ENCODE measurements at regions not wholly inside any gene's neighbourhood (a gene's known extent, or its start where the extent isn't known, plus 50 kb on each side); places are given as distances from the start of the nearest gene placed in this dataset.
A peak's percentile ranks its signal among the peaks of the same experiment; 100 is the strongest.

GRCh38 chr4:97153042-97153441, 990.2 kb downstream of the STPG2 start:
- peak in 1 of 2 experiments; percentile 28 for DNase-seq
- Histone ChIP-seq H3K4me3 (no peak overlapping the region), H3K27ac (no peak overlapping the region), H3K9me3 (replicated peaks) (no peaks in the 10 kb centered on the region), H3K27me3 (no peaks in the 10 kb centered on the region), H3K4me1 (no peaks in the 10 kb centered on the region), H3K36me3 (no peaks in the 10 kb centered on the region)

- H3K4me3 ChIP-seq, result no peak overlapping the region
- no peak overlapping the region for H3K27ac ChIP-seq
- no peaks in the 10 kb centered on the region for H3K9me3 ChIP-seq (replicated peaks)
- H3K36me3 ChIP-seq, result no peaks in the 10 kb centered on the region
- no peak for DNase-seq
- H3K27me3 ChIP-seq, result no peaks in the 10 kb centered on the region; the same call in 1 of the 2 replicates
- no peaks in the 10 kb centered on the region for H3K4me1 ChIP-seq
Observed at GRCh38 chr4:97159625-97160024, 983.7 kb downstream of the STPG2 start.

GRCh38 chr4:97185233-97185632, 958.0 kb downstream of the STPG2 start:
- Histone ChIP-seq H3K27me3 (no peaks in the 10 kb centered on the region), H3K27ac (no peak overlapping the region), H3K36me3 (no peaks in the 10 kb centered on the region), H3K4me3 (no peak overlapping the region), H3K9me3 (replicated peaks) (no peaks in the 10 kb centered on the region), H3K4me1 (no peaks in the 10 kb centered on the region)
- DNase-seq, result no peak

- Histone ChIP-seq H3K4me3 (no peak overlapping the region), H3K9me3 (replicated peaks) (no peaks in the 10 kb centered on the region), H3K27me3 (no peaks in the 10 kb centered on the region), H3K4me1 (no peaks in the 10 kb centered on the region), H3K36me3 (no peaks in the 10 kb centered on the region), H3K27ac (no peak overlapping the region)
- DNase-seq, result no peak
Observed at GRCh38 chr4:97197106-97197505, 946.2 kb downstream of the STPG2 start.

- no peak overlapping the region for H3K27ac ChIP-seq
- H3K4me1 ChIP-seq, result no peaks in the 10 kb centered on the region
- H3K9me3 ChIP-seq (replicated peaks), result no peaks in the 10 kb centered on the region
- H3K27me3 ChIP-seq, result no peaks in the 10 kb centered on the region
- DNase-seq, result no peak
- H3K4me3 ChIP-seq, result no peak overlapping the region
- no peaks in the 10 kb centered on the region for H3K36me3 ChIP-seq
Observed at GRCh38 chr4:97208749-97209148, 934.5 kb downstream of the STPG2 start.

- Histone ChIP-seq H3K36me3 (no peaks in the 10 kb centered on the region), H3K4me3 (no peak overlapping the region), H3K4me1 (no peaks in the 10 kb centered on the region), H3K27me3 (no peaks in the 10 kb centered on the region), H3K9me3 (replicated peaks) (no peaks in the 10 kb centered on the region), H3K27ac (no peak overlapping the region)
- DNase-seq, result no peak
Observed at GRCh38 chr4:97215409-97215941, 927.8 kb downstream of the STPG2 start.

GRCh38 chr4:97216046-97216445, 927.2 kb downstream of the STPG2 start:
- Histone ChIP-seq H3K4me3 (no peak overlapping the region), H3K4me1 (no peaks in the 10 kb centered on the region), H3K9me3 (replicated peaks) (no peaks in the 10 kb centered on the region), H3K27ac (no peak overlapping the region), H3K36me3 (no peaks in the 10 kb centered on the region), H3K27me3 (no peaks in the 10 kb centered on the region)
- no peak for DNase-seq

- 0 out of 2 replicates have a peak, but pooled peaks cover 3% of the 10 kb centered on the region for H3K36me3 ChIP-seq
- no peaks in the 10 kb centered on the region for H3K4me1 ChIP-seq
- no peaks in the 10 kb centered on the region for H3K27me3 ChIP-seq
- no peak overlapping the region for H3K4me3 ChIP-seq
- H3K27ac ChIP-seq, result no peak overlapping the region
- no peak for DNase-seq
- H3K9me3 ChIP-seq (replicated peaks), result no peaks in the 10 kb centered on the region
Observed at GRCh38 chr4:97235521-97235920, 907.8 kb downstream of the STPG2 start.

GRCh38 chr4:97238956-97239666, 904.2 kb downstream of the STPG2 start:
- Histone ChIP-seq H3K4me1 (no peaks in the 10 kb centered on the region), H3K36me3 (0 out of 2 replicates have a peak, but pooled peaks cover 3% of the 10 kb centered on the region), H3K9me3 (replicated peaks) (no peaks in the 10 kb centered on the region), H3K27ac (no peak overlapping the region), H3K27me3 (no peaks in the 10 kb centered on the region), H3K4me3 (no peak overlapping the region)
- no peak for DNase-seq

- H3K36me3 ChIP-seq, result 0 out of 2 replicates have a peak, but pooled peaks cover 3% of the 10 kb centered on the region
- no peak overlapping the region for H3K27ac ChIP-seq
- H3K4me1 ChIP-seq, result no peaks in the 10 kb centered on the region
- no peak overlapping the region for H3K4me3 ChIP-seq
- no peaks in the 10 kb centered on the region for H3K27me3 ChIP-seq
- H3K9me3 ChIP-seq (replicated peaks), result no peaks in the 10 kb centered on the region
- DNase-seq, result no peak
Observed at GRCh38 chr4:97239667-97239997, 903.6 kb downstream of the STPG2 start.

- no peak overlapping the region for H3K27ac ChIP-seq
- no peaks in the 10 kb centered on the region for H3K4me1 ChIP-seq
- no peaks in the 10 kb centered on the region for H3K27me3 ChIP-seq
- H3K36me3 ChIP-seq, result no peaks in the 10 kb centered on the region
- no peak for DNase-seq
- H3K4me3 ChIP-seq, result no peak overlapping the region
- no peaks in the 10 kb centered on the region for H3K9me3 ChIP-seq (replicated peaks)
Observed at GRCh38 chr4:97252615-97253154, 890.6 kb downstream of the STPG2 start.

GRCh38 chr4:97262769-97263168, 880.5 kb downstream of the STPG2 start:
- DNase-seq, result no peak
- Histone ChIP-seq H3K9me3 (replicated peaks) (no peaks in the 10 kb centered on the region), H3K27ac (no peak overlapping the region), H3K36me3 (no peaks in the 10 kb centered on the region), H3K27me3 (no peaks in the 10 kb centered on the region), H3K4me1 (no peaks in the 10 kb centered on the region), H3K4me3 (no peak overlapping the region)

- no peaks in the 10 kb centered on the region for H3K9me3 ChIP-seq (replicated peaks)
- H3K4me3 ChIP-seq, result no peak overlapping the region
- no peaks in the 10 kb centered on the region for H3K4me1 ChIP-seq
- H3K36me3 ChIP-seq, result no peaks in the 10 kb centered on the region
- H3K27ac ChIP-seq, result no peak overlapping the region
- no peaks in the 10 kb centered on the region for H3K27me3 ChIP-seq
- DNase-seq, result no peak
Observed at GRCh38 chr4:97270051-97270450, 873.2 kb downstream of the STPG2 start.

- Histone ChIP-seq H3K27me3 (no peaks in the 10 kb centered on the region), H3K36me3 (no peaks in the 10 kb centered on the region), H3K4me1 (no peaks in the 10 kb centered on the region), H3K27ac (no peak overlapping the region), H3K9me3 (replicated peaks) (no peaks in the 10 kb centered on the region), H3K4me3 (no peak overlapping the region)
- DNase-seq, result no peak
Observed at GRCh38 chr4:97279391-97279790, 863.9 kb downstream of the STPG2 start.

- H3K27ac ChIP-seq, result no peak overlapping the region
- no peak for DNase-seq
- H3K27me3 ChIP-seq, result no peaks in the 10 kb centered on the region
- 0 out of 2 replicates have a peak, but pooled peaks cover 2% of the 10 kb centered on the region for H3K36me3 ChIP-seq
- H3K4me1 ChIP-seq, result no peaks in the 10 kb centered on the region
- no peak overlapping the region for H3K4me3 ChIP-seq
- H3K9me3 ChIP-seq (replicated peaks), result no peaks in the 10 kb centered on the region
Observed at GRCh38 chr4:97300561-97300960, 842.7 kb downstream of the STPG2 start.

GRCh38 chr4:97305351-97305750, 837.9 kb downstream of the STPG2 start:
- Histone ChIP-seq H3K27me3 (no peaks in the 10 kb centered on the region), H3K36me3 (no peaks in the 10 kb centered on the region), H3K27ac (no peak overlapping the region), H3K9me3 (replicated peaks) (no peaks in the 10 kb centered on the region), H3K4me3 (no peak overlapping the region), H3K4me1 (no peaks in the 10 kb centered on the region)
- DNase-seq, result no peak

All from SJCRH30 (cell line).